HG03378 (cell line): ENCODE measurements at regions not wholly inside any gene's neighbourhood (a gene's known extent, or its start where the extent isn't known, plus 50 kb on each side); places are given as distances from the start of the nearest gene placed in this dataset.

Source experiments
- ATAC-seq: cut with Tn5 transposase; IDR thresholded peaks from one replicate; pipeline ENCODE4 v1.9.1; 2021; ENCODE audit warnings: mild to moderate bottlenecking, moderate library complexity; ENCODE audit not compliant: unreplicated experiment

- ATAC-seq: no peak
These were observed 93.4 kb downstream of the TENT4A start for GRCh38 chr5:6806668-6807067.

GRCh38 chr5:6808462-6808861 lies 95.2 kb downstream of the TENT4A start:
- ATAC-seq: no peak

- ATAC-seq: no peak
These were observed 97.6 kb downstream of the TENT4A start for GRCh38 chr5:6810641-6811405.

GRCh38 chr5:6812091-6812490 lies 98.9 kb downstream of the TENT4A start:
- no peak for ATAC-seq

GRCh38 chr5:6812800-6813731 lies 99.8 kb downstream of the TENT4A start:
- no peak for ATAC-seq

- ATAC-seq: no peak
These were observed 101.6 kb downstream of the TENT4A start for GRCh38 chr5:6814816-6815215.

GRCh38 chr5:6818594-6819511 lies 105.6 kb downstream of the TENT4A start:
- ATAC-seq: no peak

GRCh38 chr5:6819521-6819920 lies 106.3 kb downstream of the TENT4A start:
- ATAC-seq: no peak

- ATAC-seq: peak; percentile 64
These were observed 107.7 kb downstream of the TENT4A start for GRCh38 chr5:6820851-6821479.

GRCh38 chr5:6822068-6822467 lies 108.8 kb downstream of the TENT4A start:
- ATAC-seq: no peak

- no peak for ATAC-seq
These were observed 109.5 kb downstream of the TENT4A start for GRCh38 chr5:6822556-6823343.

- ATAC-seq: no peak
These were observed 110.8 kb downstream of the TENT4A start for GRCh38 chr5:6823996-6824395.

GRCh38 chr5:6825678-6826244 lies 112.5 kb downstream of the TENT4A start:
- ATAC-seq: no peak

- ATAC-seq: no peak
These were observed 113.5 kb downstream of the TENT4A start for GRCh38 chr5:6826756-6827155.

GRCh38 chr5:6827526-6828219 lies 114.4 kb downstream of the TENT4A start:
- ATAC-seq: peak; percentile 56

- ATAC-seq: peak; percentile 95
These were observed 116.0 kb downstream of the TENT4A start for GRCh38 chr5:6829150-6829784.

GRCh38 chr5:6830643-6831239 lies 117.5 kb downstream of the TENT4A start:
- no peak for ATAC-seq
